ENCODE measurements at regions not wholly inside any gene's neighbourhood (a gene's known extent, or its start where the extent isn't known, plus 50 kb on each side); places are given as distances from the start of the nearest gene placed in this dataset.

GRCh38 chr11:110974731-110975130, 262.5 kb upstream of the ARHGAP20 start:
- DNase-seq = no peak

GRCh38 chr11:110973401-110973980, 261.3 kb upstream of the ARHGAP20 start:
- peak; percentile 44 for DNase-seq

- DNase-seq = no peak
Observed at GRCh38 chr11:110972640-110973039, 260.4 kb upstream of the ARHGAP20 start.

- DNase-seq = no peak
Observed at GRCh38 chr11:110972106-110972505, 259.9 kb upstream of the ARHGAP20 start.

- DNase-seq = no peak
Observed at GRCh38 chr11:110971140-110971539, 258.9 kb upstream of the ARHGAP20 start.

- DNase-seq = no peak
Observed at GRCh38 chr11:110968348-110969062, 256.3 kb upstream of the ARHGAP20 start.

GRCh38 chr11:110966131-110966530, 253.9 kb upstream of the ARHGAP20 start:
- DNase-seq = no peak

GRCh38 chr11:110962921-110963320, 250.7 kb upstream of the ARHGAP20 start:
- DNase-seq = no peak

- DNase-seq = no peak
Observed at GRCh38 chr11:110960167-110960566, 247.9 kb upstream of the ARHGAP20 start.

GRCh38 chr11:110958216-110958615, 246.0 kb upstream of the ARHGAP20 start:
- DNase-seq = no peak

- no peak for DNase-seq
Observed at GRCh38 chr11:110955776-110956175, 243.5 kb upstream of the ARHGAP20 start.

GRCh38 chr11:110951950-110952503, 239.8 kb upstream of the ARHGAP20 start:
- DNase-seq = peak; percentile 19

GRCh38 chr11:110951037-110951949, 239.1 kb upstream of the ARHGAP20 start:
- peak; percentile 86 for DNase-seq

GRCh38 chr11:110948112-110948511, 235.9 kb upstream of the ARHGAP20 start:
- no peak for DNase-seq

- no peak for DNase-seq
Observed at GRCh38 chr11:110947096-110947495, 234.9 kb upstream of the ARHGAP20 start.

- no peak for DNase-seq
Observed at GRCh38 chr11:110939471-110939870, 227.2 kb upstream of the ARHGAP20 start.

- no peak for DNase-seq
Observed at GRCh38 chr11:110935018-110935640, 222.9 kb upstream of the ARHGAP20 start.

- peak; percentile 38 for DNase-seq
Observed at GRCh38 chr11:110929129-110929528, 216.9 kb upstream of the ARHGAP20 start.

GRCh38 chr11:110928391-110928790, 216.2 kb upstream of the ARHGAP20 start:
- peak; percentile 98 for DNase-seq

GRCh38 chr11:110921742-110922521, 209.7 kb upstream of the ARHGAP20 start:
- DNase-seq = peak; percentile 77

GRCh38 chr11:110919241-110919922, 207.1 kb upstream of the ARHGAP20 start:
- DNase-seq = no peak
